Neuron (in vitro differentiated cells): ENCODE measurements at regions not wholly inside any gene's neighbourhood (a gene's known extent, or its start where the extent isn't known, plus 50 kb on each side); places are given as distances from the start of the nearest gene placed in this dataset.
"Not testable (repeated sequence)": the region's sequence is repeated elsewhere in the genome, so short reads cannot be mapped to it uniquely, and the experiment has no call there.

Source experiments
- H2AFZ ChIP-seq: one replicate; pipeline ENCODE4 v1.6.1; 2013; ENCODE audit warnings: low read depth, mild to moderate bottlenecking, inconsistent platforms, low read length, moderate library complexity
- H3K27me3 ChIP-seq: one replicate; pipeline ENCODE4 v1.6.1; 2013; ENCODE audit warnings: low read length; ENCODE audit not compliant: insufficient read depth
- H3K36me3 ChIP-seq: one replicate; pipeline ENCODE4 v1.6.1; 2013; ENCODE audit warnings: low read length; ENCODE audit not compliant: insufficient read depth
- H3K4me1 ChIP-seq: one replicate; pipeline ENCODE4 v1.6.1; 2013; ENCODE audit warnings: low read length; ENCODE audit not compliant: insufficient read depth
- H3K4me3 ChIP-seq: 2 replicates; pipeline ENCODE4 v1.5.1; 2013; ENCODE audit warnings: mild to moderate bottlenecking, low read length, moderate library complexity
- H3K9me3 ChIP-seq: one replicate; pipeline ENCODE4 v1.6.1; 2013; ENCODE audit warnings: low read length

- H3K36me3 ChIP-seq, H2AFZ ChIP-seq, H3K9me3 ChIP-seq, H3K4me3 ChIP-seq, H3K27me3 ChIP-seq: not testable (repeated sequence)
- H3K4me1 ChIP-seq = peaks cover 11% of the 10 kb centered on the region
Observed at GRCh38 chr15:84155792-84156587, 79.6 kb upstream of the GOLGA6L4 start.

DNA sequence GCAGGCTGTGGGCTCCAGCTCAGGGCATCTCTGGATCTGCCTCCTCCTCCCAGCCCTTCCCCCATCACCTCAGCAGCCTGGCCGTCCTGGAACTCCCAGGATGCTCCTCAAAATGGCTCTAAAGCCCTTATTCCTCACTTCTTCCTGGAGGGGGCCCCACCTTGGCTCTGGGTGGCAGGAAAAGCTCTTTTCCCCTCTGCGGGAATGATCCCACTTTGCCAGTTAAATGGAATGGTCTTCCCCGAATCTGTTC, 79.1 kb upstream of the GOLGA6L4 start:
- H3K27me3 ChIP-seq, H2AFZ ChIP-seq, H3K9me3 ChIP-seq, H3K36me3 ChIP-seq, H3K4me3 ChIP-seq: not testable (repeated sequence)
- peaks cover 11% of the 10 kb centered on the region for H3K4me1 ChIP-seq

DNA sequence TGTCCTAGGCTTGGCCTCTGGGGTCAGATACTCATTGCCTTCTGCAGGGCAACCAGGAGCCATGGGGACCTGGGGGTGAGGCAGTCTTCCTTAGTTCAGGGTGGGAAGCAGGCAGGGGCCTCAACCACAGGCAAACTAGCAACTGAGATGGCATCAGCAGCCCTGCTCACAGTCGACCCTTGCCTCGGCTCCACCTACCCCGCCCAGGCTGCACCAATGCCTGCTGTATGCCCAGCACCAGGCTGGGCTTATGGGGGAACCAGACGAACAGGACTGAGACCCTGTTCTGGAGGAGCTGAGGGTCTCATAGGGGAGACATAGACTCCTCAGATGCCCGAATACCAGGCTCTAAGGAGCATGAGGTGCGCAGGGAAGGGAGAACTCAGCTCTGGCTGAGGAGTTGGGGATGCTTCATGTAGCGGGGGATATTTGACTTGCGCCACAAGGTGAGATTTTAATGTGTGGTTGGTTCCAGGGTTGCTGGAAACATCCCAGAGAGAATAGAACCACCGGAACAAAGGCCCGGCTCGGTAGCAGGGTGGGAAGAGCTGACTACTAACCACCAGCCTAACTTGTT, 78.4 kb upstream of the GOLGA6L4 start:
- not testable (repeated sequence) for H3K36me3 ChIP-seq, H2AFZ ChIP-seq, H3K27me3 ChIP-seq, H3K4me3 ChIP-seq, H3K9me3 ChIP-seq
- H3K4me1 ChIP-seq = peaks cover 11% of the 10 kb centered on the region

DNA sequence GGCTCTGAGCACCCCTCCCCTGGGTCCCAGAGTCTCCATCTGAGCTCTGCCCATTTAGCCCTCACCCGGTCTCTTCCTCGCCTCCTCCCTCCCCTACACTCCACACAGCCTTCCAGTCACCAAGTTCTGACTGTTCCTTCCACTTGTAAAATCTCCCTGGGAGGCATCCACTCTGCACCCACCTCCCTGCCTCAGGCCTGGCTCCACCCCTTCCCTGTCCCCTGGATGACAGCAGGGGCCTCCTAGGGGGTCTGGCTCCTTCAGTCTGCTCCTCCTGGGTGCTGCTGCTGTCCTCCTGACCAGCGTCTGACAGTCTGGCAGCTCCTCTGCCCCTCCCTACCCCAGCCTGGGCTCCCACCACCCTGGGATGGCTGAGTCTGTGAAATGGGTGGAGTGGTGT, 77.7 kb upstream of the GOLGA6L4 start:
- not testable (repeated sequence) for H3K9me3 ChIP-seq, H2AFZ ChIP-seq, H3K27me3 ChIP-seq, H3K4me3 ChIP-seq, H3K36me3 ChIP-seq
- H3K4me1 ChIP-seq = peaks cover 11% of the 10 kb centered on the region

DNA sequence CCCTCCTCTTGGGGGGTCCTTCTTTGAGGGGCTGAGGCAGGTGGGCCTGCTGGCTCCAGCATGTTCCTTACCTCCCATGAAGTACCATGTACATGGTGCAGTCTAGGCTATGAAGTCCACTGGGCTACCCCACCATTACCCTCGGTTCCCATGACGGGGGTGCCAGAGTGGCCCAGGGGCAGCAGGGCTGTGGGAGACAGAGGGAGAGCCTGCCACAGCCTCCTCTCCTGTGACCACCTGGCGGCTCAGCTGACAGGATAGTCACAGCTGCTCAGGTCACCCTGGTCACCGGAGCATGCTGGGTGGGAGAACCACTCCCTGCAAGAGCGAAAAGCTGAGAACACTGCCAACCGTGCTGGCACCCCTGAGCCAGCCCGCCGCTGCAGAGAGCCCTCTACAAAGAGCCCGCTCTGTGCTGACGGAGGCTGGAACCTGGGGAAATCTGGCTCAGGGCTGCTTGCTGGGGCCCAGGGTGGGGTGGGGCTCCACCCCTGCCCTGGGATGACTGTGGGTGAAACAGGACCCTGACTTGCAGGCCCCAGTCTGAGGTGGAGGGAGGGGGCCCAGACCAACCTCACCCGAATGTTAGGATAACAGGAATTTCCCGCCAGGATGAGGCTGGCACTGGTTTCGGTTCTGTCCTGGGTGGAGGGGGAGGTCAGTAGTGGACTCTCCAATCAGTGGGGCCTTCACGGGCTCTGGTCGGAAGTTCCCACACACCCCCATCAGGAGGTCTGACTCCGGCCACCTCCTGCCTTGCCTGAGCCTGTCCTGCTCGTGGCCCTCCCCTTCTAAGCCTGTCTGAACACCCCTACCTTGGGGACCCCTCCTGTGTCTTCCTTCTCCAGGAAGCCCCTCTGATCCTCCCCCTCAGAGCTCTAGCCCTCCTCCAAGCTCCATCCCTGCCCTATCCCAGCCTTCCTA, 76.0 kb upstream of the GOLGA6L4 start:
- not testable (repeated sequence) for H3K36me3 ChIP-seq, H3K4me3 ChIP-seq, H3K9me3 ChIP-seq, H2AFZ ChIP-seq, H3K27me3 ChIP-seq, H3K4me1 ChIP-seq

- H3K36me3 ChIP-seq, H3K4me3 ChIP-seq, H3K27me3 ChIP-seq, H3K4me1 ChIP-seq, H3K9me3 ChIP-seq, H2AFZ ChIP-seq: not testable (repeated sequence)
Observed at GRCh38 chr15:84164423-84165292, 70.9 kb upstream of the GOLGA6L4 start.

GRCh38 chr15:84170029-84170428, 65.5 kb upstream of the GOLGA6L4 start:
- not testable (repeated sequence) for H3K4me3 ChIP-seq, H3K27me3 ChIP-seq, H2AFZ ChIP-seq, H3K36me3 ChIP-seq, H3K9me3 ChIP-seq, H3K4me1 ChIP-seq

DNA sequence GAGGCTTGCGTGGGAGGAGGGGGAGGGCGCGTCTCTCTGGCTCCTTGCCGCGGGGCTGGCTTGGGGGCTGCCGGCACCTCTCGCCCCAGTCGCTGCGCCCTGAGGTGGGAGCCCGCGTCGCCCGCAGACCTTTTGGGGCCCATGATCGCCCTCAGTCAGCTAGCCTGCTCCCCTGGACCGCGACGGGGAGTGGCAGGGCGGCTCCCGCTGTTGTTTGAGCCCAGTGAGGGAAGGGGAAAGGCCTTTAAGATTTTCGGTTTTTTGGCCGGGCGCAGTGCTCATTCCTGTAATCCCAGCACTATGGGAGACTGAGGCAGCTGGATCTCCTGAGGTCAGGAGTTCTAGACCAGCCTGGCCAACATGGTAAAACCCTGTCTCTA, 62.4 kb upstream of the GOLGA6L4 start:
- not testable (repeated sequence) for H3K4me3 ChIP-seq, H3K36me3 ChIP-seq, H3K9me3 ChIP-seq, H3K27me3 ChIP-seq, H2AFZ ChIP-seq, H3K4me1 ChIP-seq
